IMR-90 (cell line): ENCODE measurements at regions not wholly inside any gene's neighbourhood (a gene's known extent, or its start where the extent isn't known, plus 50 kb on each side); places are given as distances from the start of the nearest gene placed in this dataset.

Source experiments
- ATAC-seq: fragments of 200-7000 bp; cut with Tn5 transposase; 2 replicates; pipeline ENCODE4 v1.9.1; 2020; ENCODE audit warnings: low read depth, mild to moderate bottlenecking, moderate library complexity
- BruUV-seq: library from RNA; stranded (reverse); fragments of 400-500 nt; replicated peaks from 2 replicates; lab custom pipeline; 2021; lab: Mats Ljungman, UMichigan
- CTCF ChIA-PET: fragments of 300-600 bp; formaldehyde crosslinking; extraction: SDS; loops from one replicate; lab custom pipeline; 2021; ENCODE audit warnings: antibody characterized with exemption; lab: Yijun Ruan, JAX
- POLR2A ChIA-PET: fragments of 300-600 bp; sonication (Branson Sonifier 250); formaldehyde crosslinking; loops from one replicate; lab custom pipeline; 2022; ENCODE audit warnings: antibody characterized with exemption; ENCODE audit not compliant: unreplicated experiment; lab: Charles Lee
- DNase-seq: peaks from one replicate; pipeline ENCODE4 v3.0.0; 2013
- H2AFZ ChIP-seq: replicated peaks from 2 replicates; pipeline ENCODE3; 2013; ENCODE audit warnings: low read length, mild to moderate bottlenecking; ENCODE audit not compliant: poor library complexity
- H2AK5ac ChIP-seq: 2 replicates; pipeline ENCODE4 v1.6.1; 2013; ENCODE audit warnings: low read depth, low read length, inconsistent platforms
- H2AK9ac ChIP-seq: replicated peaks from 2 replicates; pipeline ENCODE3; 2013; ENCODE audit warnings: mild to moderate bottlenecking, low read depth, low read length, moderate library complexity; ENCODE audit not compliant: poor library complexity
- H2BK120ac ChIP-seq: 2 replicates; pipeline ENCODE4 v1.6.1; 2013; ENCODE audit warnings: low read depth, low read length, inconsistent platforms
- H2BK15ac ChIP-seq: 3 replicates; pipeline ENCODE4 v1.6.1; 2013; ENCODE audit warnings: low read depth, low read length, inconsistent platforms
- H2BK20ac ChIP-seq: 2 replicates; pipeline ENCODE4 v1.6.1; 2013; ENCODE audit warnings: low read depth, mild to moderate bottlenecking, inconsistent platforms, low read length, moderate library complexity
- H2BK5ac ChIP-seq: 2 replicates; pipeline ENCODE4 v1.6.1; 2013; ENCODE audit warnings: mild to moderate bottlenecking, low read depth, low read length, inconsistent platforms; ENCODE audit not compliant: poor library complexity, severe bottlenecking
- H3K14ac ChIP-seq: replicated peaks from 2 replicates; pipeline ENCODE4 v1.6.1; 2013; ENCODE audit warnings: low read depth, low read length, inconsistent platforms
- H3K18ac ChIP-seq: 2 replicates; pipeline ENCODE4 v1.6.1; 2013; ENCODE audit warnings: low read depth, low read length, control low read depth
- H3K23ac ChIP-seq: 2 replicates; pipeline ENCODE4 v1.6.1; 2013; ENCODE audit warnings: low read depth, low read length, inconsistent platforms
- H3K27ac ChIP-seq: 2 replicates; pipeline ENCODE4 v1.5.1; 2013; ENCODE audit warnings: mild to moderate bottlenecking, control low read depth, low read length; ENCODE audit not compliant: insufficient read depth
- H3K27me3 ChIP-seq: 2 replicates; pipeline ENCODE4 v1.6.1; 2013; ENCODE audit warnings: low read length; ENCODE audit not compliant: control insufficient read depth, insufficient read depth
- H3K36me3 ChIP-seq: 2 replicates; pipeline ENCODE4 v1.6.1; 2013; ENCODE audit warnings: low read length, mixed read lengths; ENCODE audit not compliant: control insufficient read depth, insufficient read depth
- H3K4ac ChIP-seq: 2 replicates; pipeline ENCODE4 v1.6.1; 2013; ENCODE audit warnings: low read depth, low read length, inconsistent platforms
- H3K4me1 ChIP-seq: 2 replicates; pipeline ENCODE4 v1.6.1; 2013; ENCODE audit warnings: low read length, mixed read lengths; ENCODE audit not compliant: control insufficient read depth, insufficient read depth
- H3K4me2 ChIP-seq: 2 replicates; pipeline ENCODE4 v1.6.1; 2013; ENCODE audit warnings: low read depth, mild to moderate bottlenecking, control low read depth, low read length, moderate library complexity
- H3K4me3 ChIP-seq: 2 replicates; pipeline ENCODE4 v1.5.1; 2013; ENCODE audit warnings: low read depth, mild to moderate bottlenecking, control low read depth, low read length, moderate library complexity; ENCODE audit not compliant: insufficient read depth
- H3K56ac ChIP-seq: 2 replicates; pipeline ENCODE4 v1.6.1; 2013; ENCODE audit warnings: low read length, inconsistent platforms; ENCODE audit not compliant: insufficient read depth; ENCODE audit errors: extremely low read depth
- H3K79me1 ChIP-seq, 2 experiments: 2 replicates each; pipeline ENCODE4 v1.6.1; 2013; ENCODE audit warnings: low read length in 2 of 2, inconsistent platforms in 1 of 2, low read depth in 1 of 2
- H3K9ac ChIP-seq: 2 replicates; pipeline ENCODE4 v1.6.1; 2013; ENCODE audit warnings: low read depth, low read length, control low read depth
- H3K9me1 ChIP-seq: 2 replicates; pipeline ENCODE4 v1.6.1; 2013; ENCODE audit warnings: low read length, inconsistent platforms; ENCODE audit not compliant: insufficient read depth
- H3K9me3 ChIP-seq: 2 replicates; pipeline ENCODE4 v1.6.1; 2013; ENCODE audit warnings: low read length; ENCODE audit not compliant: control insufficient read depth, insufficient read depth
- H4K20me1 ChIP-seq: 2 replicates; pipeline ENCODE4 v1.6.1; 2013; ENCODE audit warnings: low read length, inconsistent platforms; ENCODE audit not compliant: insufficient read depth
- H4K5ac ChIP-seq: 2 replicates; pipeline ENCODE4 v1.6.1; 2013; ENCODE audit warnings: mild to moderate bottlenecking, low read depth, low read length, control low read depth
- H4K8ac ChIP-seq, 2 experiments: 2 replicates each; pipeline ENCODE4 v1.6.1; 2013; ENCODE audit warnings: low read depth in 2 of 2, low read length in 2 of 2, control low read depth in 1 of 2, inconsistent platforms in 1 of 2
- H4K91ac ChIP-seq: 2 replicates; pipeline ENCODE4 v1.6.1; 2013; ENCODE audit warnings: low read depth, low read length, inconsistent platforms; ENCODE audit not compliant: insufficient read depth
- CEBPB ChIP-seq: IDR thresholded peaks from 2 replicates; pipeline ENCODE4 v1.6.1; 2012; ENCODE audit warnings: low read depth, low read length, improper control_type of control experiment
- NFE2L2 ChIP-seq: fragments of 150-350 bp; IDR thresholded peaks from 2 replicates; pipeline ENCODE4 v1.6.1; 2016; ENCODE audit warnings: low read depth, mild to moderate bottlenecking, low read length
- RFX5 ChIP-seq: IDR thresholded peaks from 2 replicates; pipeline ENCODE4 v1.8.0; 2012; ENCODE audit warnings: low read depth, mild to moderate bottlenecking, low read length, moderate library complexity
- WGBS, 2 experiments: methylation state at CpG; one replicate each; pipeline versions ENCODE4 v1.1.5 to v1.1.7; 2013; ENCODE audit warnings: missing lambda C conversion rate in 2 of 2; ENCODE audit not compliant: insufficient read length in 1 of 2; ENCODE audit errors: extremely low coverage in 2 of 2; 5-methylcytosine and 5-hydroxymethylcytosine counted together
- dilution Hi-C: fragments of 300-500 bp; cut with HindIII; formaldehyde crosslinking; loops from one replicate; pipeline ENCODE4 v1.14.3; 2018; ENCODE audit warnings: low sequenced_read_pairs; ENCODE audit not compliant: unreplicated experiment
- in situ Hi-C: fragments of 300-500 bp; cut with MboI; formaldehyde crosslinking; loops from 3 replicates; pipeline ENCODE4 v1.14.3; 2019; ENCODE audit warnings: low sequenced_read_pairs, inconsistent platforms, mixed read lengths
- intact Hi-C: fragments of 100-400 bp; cut with micrococcal nuclease; formaldehyde crosslinking; loops from 2 replicates; pipeline ENCODE4 v1.10.0; 2022

DNA sequence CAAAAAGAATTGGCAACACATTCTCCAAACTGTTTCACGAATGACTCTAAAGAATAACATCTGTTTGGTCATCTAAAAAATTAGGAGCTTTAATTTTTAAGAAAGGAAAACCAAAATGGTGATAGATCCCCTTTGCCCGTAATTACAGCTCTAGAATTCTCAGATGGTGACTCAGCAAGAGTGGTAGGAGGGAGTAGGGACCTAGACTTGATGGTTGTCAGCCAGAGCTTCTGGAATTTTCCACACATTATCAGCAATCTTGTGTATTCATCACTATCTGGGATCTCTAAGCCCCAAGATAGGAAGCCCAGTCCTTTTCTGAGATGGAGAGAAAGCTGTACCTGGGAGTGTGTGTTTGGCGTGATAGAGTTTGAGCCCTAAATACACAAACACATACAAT is 103.9 kb upstream of the RAB40AL start:
- H4K8ac ChIP-seq: no peak overlapping the region
- H4K5ac ChIP-seq: no peak overlapping the region
- no peak overlapping the region for H3K18ac ChIP-seq
- peak; percentile 41 for DNase-seq
- no peak overlapping the region for H2BK20ac ChIP-seq
- H4K20me1 ChIP-seq: no peaks in the 10 kb centered on the region
- H3K4ac ChIP-seq: no peak overlapping the region
- H3K79me1 ChIP-seq: no peaks in the 10 kb centered on the region
- H3K27ac ChIP-seq: no peak overlapping the region
- H3K9ac ChIP-seq: no peak overlapping the region
- H3K4me3 ChIP-seq: no peak overlapping the region
- 0 out of 2 replicates have a peak, but pooled peaks cover 2% of the 10 kb centered on the region for H3K36me3 ChIP-seq
- no peak overlapping the region for H3K23ac ChIP-seq
- no peaks in the 10 kb centered on the region for H3K9me3 ChIP-seq
- no CpG with 5 or more reads among the region's 3 CpGs for WGBS, 2 experiments
- 0 out of 2 replicates have a peak, but pooled peaks have one; percentile 29 for ATAC-seq
- no peak overlapping the region for H2AK9ac ChIP-seq
- intact Hi-C loops: no loop called here
- H2AFZ ChIP-seq: no peak overlapping the region
- H2BK15ac ChIP-seq: no peak overlapping the region
- BruUV-seq: no TSS peak
- H4K91ac ChIP-seq: no peak overlapping the region
- H3K4me1 ChIP-seq: no peaks in the 10 kb centered on the region
- no peak overlapping the region for H3K4me2 ChIP-seq
- in situ Hi-C loops: no loop called here
- no peak overlapping the region for H2BK5ac ChIP-seq
- H3K27me3 ChIP-seq: no peaks in the 10 kb centered on the region; the same call in 1 of the 2 replicates
- no peak overlapping the region for H3K56ac ChIP-seq
- TF ChIP-seq CEBPB: no peak
- no peak for TF ChIP-seq RFX5
- TF ChIP-seq NFE2L2: peak; percentile 31; the same call in 1 of the 2 replicates
- dilution Hi-C loops: no loop called here
- peaks cover 5% of the 10 kb centered on the region; the same call in 1 of the 2 replicates for H3K9me1 ChIP-seq
- CTCF ChIA-PET: no interaction called here
- POLR2A ChIA-PET: no interaction called here
- H2AK5ac ChIP-seq: no peak overlapping the region
- H2BK120ac ChIP-seq: no peak overlapping the region
- 0 out of 2 replicates have a peak overlapping the region, but pooled peaks have one; percentile 31 for H3K14ac ChIP-seq
